Liver (tissue), 7 donors: ENCODE measurements at regions not wholly inside any gene's neighbourhood (a gene's known extent, or its start where the extent isn't known, plus 50 kb on each side); places are given as distances from the start of the nearest gene placed in this dataset.

Experiments
- DNase-seq: peaks from one replicate; pipeline ENCODE4 v3.0.0-alpha.2; 2017; ENCODE audit warnings: low spot score
- H3K27ac ChIP-seq, 2 donors: one replicate each; pipeline ENCODE4 v1.7.0; 2013; ENCODE audit warnings: inconsistent platforms in 2 of 2, low read length in 2 of 2, control low read depth in 1 of 2, low read depth in 1 of 2, mild to moderate bottlenecking in 1 of 2
- H3K27me3 ChIP-seq, 4 donors: one replicate each; pipeline versions ENCODE4 v1.6.1 to v1.7.0; 2013; ENCODE audit warnings: low read length in 3 of 4, inconsistent platforms in 1 of 4, mild to moderate bottlenecking in 1 of 4, moderate library complexity in 1 of 4; ENCODE audit not compliant: control insufficient read depth in 4 of 4, insufficient read depth in 4 of 4
- H3K36me3 ChIP-seq, 4 donors: one replicate each; pipeline versions ENCODE4 v1.6.1 to v1.7.0; 2013; ENCODE audit warnings: low read length in 3 of 4, mild to moderate bottlenecking in 3 of 4, low read depth in 1 of 4, moderate library complexity in 1 of 4; ENCODE audit not compliant: control insufficient read depth in 4 of 4, insufficient read depth in 3 of 4
- H3K4me1 ChIP-seq, 4 donors: one replicate each; pipeline versions ENCODE4 v1.6.1 to v1.7.0; 2013; ENCODE audit warnings: low read length in 3 of 4, mild to moderate bottlenecking in 3 of 4, moderate library complexity in 1 of 4; ENCODE audit not compliant: control insufficient read depth in 4 of 4, insufficient read depth in 4 of 4
- H3K4me3 ChIP-seq, 3 donors: one replicate each; pipeline versions ENCODE4 v1.6.1 to v1.7.0; 2013; ENCODE audit warnings: low read length in 3 of 3, control low read depth in 1 of 3, low read depth in 1 of 3, mild to moderate bottlenecking in 1 of 3
- H3K9ac ChIP-seq, 2 donors: one replicate each; pipeline ENCODE4 v1.7.0; 2013; ENCODE audit warnings: low read length in 2 of 2, mild to moderate bottlenecking in 2 of 2, moderate library complexity in 2 of 2, control low read depth in 1 of 2, low read depth in 1 of 2
- H3K9me3 ChIP-seq, 4 donors: one replicate each; pipeline versions ENCODE4 v1.6.1 to v1.7.0; 2013; ENCODE audit warnings: low read length in 3 of 4; ENCODE audit not compliant: control insufficient read depth in 4 of 4
- EGR1 ChIP-seq, 2 donors: IDR thresholded peaks; 2 replicates each; pipeline ENCODE4 v1.6.1; 2016 to 2018; ENCODE audit warnings: antibody characterized with exemption in 2 of 2, low read depth in 2 of 2
- FOXA2 ChIP-seq: IDR thresholded peaks from 2 replicates; pipeline ENCODE4 v1.6.1; 2016; ENCODE audit warnings: antibody characterized with exemption
- GABPA ChIP-seq, 2 donors: IDR thresholded peaks in 1 of 2; conservative IDR thresholded peaks in 1 of 2; 2 replicates each; pipeline ENCODE4 v1.6.1; 2016; ENCODE audit warnings: antibody characterized with exemption in 2 of 2, mild to moderate bottlenecking in 1 of 2, moderate library complexity in 1 of 2
- HNF4A ChIP-seq, 2 donors: conservative IDR thresholded peaks; 2 replicates each; pipeline ENCODE4 v1.6.1; 2016; ENCODE audit warnings: antibody characterized with exemption in 2 of 2, mild to moderate bottlenecking in 2 of 2
- JUND ChIP-seq, 2 donors: IDR thresholded peaks; 2 replicates each; pipeline ENCODE4 v1.6.1; 2016; ENCODE audit warnings: antibody characterized with exemption in 2 of 2
- NR2F2 ChIP-seq: IDR thresholded peaks from 2 replicates; pipeline ENCODE4 v1.6.1; 2016; ENCODE audit warnings: antibody characterized with exemption
- RAD21 ChIP-seq, 2 donors: IDR thresholded peaks; 2 replicates each; pipeline ENCODE4 v1.6.1; 2016; ENCODE audit warnings: antibody characterized with exemption in 2 of 2, mild to moderate bottlenecking in 2 of 2
- RXRA ChIP-seq, 2 donors: IDR thresholded peaks; 2 replicates each; pipeline ENCODE4 v1.6.1; 2017 to 2018; ENCODE audit warnings: antibody characterized with exemption in 2 of 2, mild to moderate bottlenecking in 1 of 2
- SP1 ChIP-seq: IDR thresholded peaks from 2 replicates; pipeline ENCODE4 v1.6.1; 2018; ENCODE audit warnings: antibody characterized with exemption, mild to moderate bottlenecking
- TAF1 ChIP-seq: conservative IDR thresholded peaks from 2 replicates; pipeline ENCODE4 v1.6.1; 2016; ENCODE audit warnings: antibody characterized with exemption, mild to moderate bottlenecking
- YY1 ChIP-seq: IDR thresholded peaks from 2 replicates; pipeline ENCODE4 v1.6.1; 2016; ENCODE audit warnings: antibody characterized with exemption, mild to moderate bottlenecking
- WGBS: extraction: QIAGEN DNeasy Blood & Tissue Kit; methylation state at CpG from one replicate; pipeline ENCODE4 v1.1.7; 2013; 5-methylcytosine and 5-hydroxymethylcytosine counted together
- TF ChIP-seq, protein P1 (sequence below): IDR thresholded peaks from 2 replicates; pipeline ENCODE4 v1.6.1; 2016; ENCODE audit warnings: antibody characterized with exemption
- TF ChIP-seq, protein P2 (sequence below): IDR thresholded peaks from 2 replicates; pipeline ENCODE4 v1.6.1; 2016; ENCODE audit warnings: antibody characterized with exemption
- TF ChIP-seq, protein P3 (sequence below): IDR thresholded peaks from 2 replicates; pipeline ENCODE4 v1.6.1; 2016; ENCODE audit warnings: antibody characterized with exemption
- TF ChIP-seq, protein P4 (sequence below): IDR thresholded peaks from 2 replicates; pipeline ENCODE4 v1.6.1; 2016; ENCODE audit warnings: antibody characterized with exemption, mild to moderate bottlenecking
- donor health status: healthy.
- donor health status: healthy.
- donor health status: healthy.
- donor health status: healthy.

DNA sequence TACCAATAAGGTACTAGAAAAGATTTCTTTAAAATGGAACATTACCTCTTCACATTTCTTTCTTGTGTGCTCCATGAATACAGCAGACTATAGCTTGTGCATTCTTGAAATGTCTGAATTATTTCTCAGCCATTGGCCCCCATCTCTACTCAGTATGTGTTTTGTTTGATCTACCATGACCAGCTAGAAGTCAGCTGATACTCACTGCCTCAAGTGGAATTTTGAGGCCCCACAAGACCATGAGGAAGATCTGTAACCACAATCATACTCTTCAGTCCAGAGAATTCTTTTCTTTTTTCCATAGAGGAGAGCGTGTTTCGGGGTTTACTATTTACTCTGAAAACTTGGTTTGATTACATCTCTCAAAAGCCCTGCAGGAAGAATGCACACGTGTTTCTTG, 319.1 kb downstream of the TOX3 start:
- 89% methylated on average over 3 of the region's 3 CpGs for WGBS
- no peaks in the 10 kb centered on the region for H3K27me3 ChIP-seq
- TF ChIP-seq GABPA (IDR thresholded peaks at IDR 0.05 in 1 of 2, conservative IDR thresholded peaks at IDR 0.05 in 1 of 2): no peak
- TF ChIP-seq, protein P1, sequence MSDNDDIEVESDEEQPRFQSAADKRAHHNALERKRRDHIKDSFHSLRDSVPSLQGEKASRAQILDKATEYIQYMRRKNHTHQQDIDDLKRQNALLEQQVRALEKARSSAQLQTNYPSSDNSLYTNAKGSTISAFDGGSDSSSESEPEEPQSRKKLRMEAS: no peak
- TF ChIP-seq TAF1: no peak
- TF ChIP-seq, protein P2, sequence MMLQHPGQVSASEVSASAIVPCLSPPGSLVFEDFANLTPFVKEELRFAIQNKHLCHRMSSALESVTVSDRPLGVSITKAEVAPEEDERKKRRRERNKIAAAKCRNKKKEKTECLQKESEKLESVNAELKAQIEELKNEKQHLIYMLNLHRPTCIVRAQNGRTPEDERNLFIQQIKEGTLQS: no peak
- no peak for TF ChIP-seq JUND (IDR thresholded peaks at IDR 0.05)
- TF ChIP-seq EGR1 (IDR thresholded peaks at IDR 0.05; ENCODE audit: low read depth in 2 of 2): no peak
- TF ChIP-seq, protein P3, sequence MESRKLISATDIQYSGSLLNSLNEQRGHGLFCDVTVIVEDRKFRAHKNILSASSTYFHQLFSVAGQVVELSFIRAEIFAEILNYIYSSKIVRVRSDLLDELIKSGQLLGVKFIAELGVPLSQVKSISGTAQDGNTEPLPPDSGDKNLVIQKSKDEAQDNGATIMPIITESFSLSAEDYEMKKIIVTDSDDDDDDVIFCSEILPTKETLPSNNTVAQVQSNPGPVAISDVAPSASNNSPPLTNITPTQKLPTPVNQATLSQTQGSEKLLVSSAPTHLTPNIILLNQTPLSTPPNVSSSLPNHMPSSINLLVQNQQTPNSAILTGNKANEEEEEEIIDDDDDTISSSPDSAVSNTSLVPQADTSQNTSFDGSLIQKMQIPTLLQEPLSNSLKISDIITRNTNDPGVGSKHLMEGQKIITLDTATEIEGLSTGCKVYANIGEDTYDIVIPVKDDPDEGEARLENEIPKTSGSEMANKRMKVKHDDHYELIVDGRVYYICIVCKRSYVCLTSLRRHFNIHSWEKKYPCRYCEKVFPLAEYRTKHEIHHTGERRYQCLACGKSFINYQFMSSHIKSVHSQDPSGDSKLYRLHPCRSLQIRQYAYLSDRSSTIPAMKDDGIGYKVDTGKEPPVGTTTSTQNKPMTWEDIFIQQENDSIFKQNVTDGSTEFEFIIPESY: no peak
- TF ChIP-seq RAD21 (IDR thresholded peaks at IDR 0.05): no peak
- no peak for TF ChIP-seq HNF4A (conservative IDR thresholded peaks at IDR 0.05)
- no peak for TF ChIP-seq YY1
- no peak for TF ChIP-seq RXRA (IDR thresholded peaks at IDR 0.05)
- no peak for TF ChIP-seq SP1
- no peak for TF ChIP-seq FOXA2
- no peak for TF ChIP-seq NR2F2
- no peak for DNase-seq
- no peaks in the 10 kb centered on the region for H3K4me1 ChIP-seq
- no peak overlapping the region for H3K27ac ChIP-seq
- H3K9me3 ChIP-seq: no peaks in the 10 kb centered on the region
- no peak overlapping the region for H3K9ac ChIP-seq
- no peaks in the 10 kb centered on the region for H3K36me3 ChIP-seq
- H3K4me3 ChIP-seq: no peak overlapping the region

DNA sequence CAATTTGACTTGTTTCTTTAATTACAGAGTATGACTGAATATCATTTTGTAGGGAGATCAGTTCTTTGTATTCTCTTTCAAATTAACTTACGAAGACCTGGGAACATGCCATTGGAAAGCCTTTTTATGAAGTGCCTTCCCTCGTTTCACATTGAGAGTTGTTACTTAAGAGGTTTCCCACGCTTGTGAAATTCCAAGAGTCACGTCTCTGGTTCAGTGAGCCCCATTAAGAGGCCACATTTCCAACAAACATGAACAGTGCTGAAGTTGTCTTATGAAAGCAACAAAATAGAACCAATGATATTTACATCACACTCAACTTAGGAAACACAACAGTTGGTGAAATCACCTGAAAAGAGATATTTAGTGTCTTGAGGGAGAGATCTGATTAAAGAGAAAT, 334.1 kb downstream of the TOX3 start:
- WGBS: 87% methylated on average over 4 of the region's 4 CpGs
- no peak overlapping the region for H3K4me3 ChIP-seq
- TF ChIP-seq EGR1 (IDR thresholded peaks at IDR 0.05; ENCODE audit: low read depth in 2 of 2) (no peak), YY1 (no peak), FOXA2 (no peak), GABPA (IDR thresholded peaks at IDR 0.05 in 1 of 2, conservative IDR thresholded peaks at IDR 0.05 in 1 of 2) (no peak), RXRA (IDR thresholded peaks at IDR 0.05) (no peak)
- TF ChIP-seq, protein P3: no peak
- TF ChIP-seq, protein P2: no peak
- TF ChIP-seq, protein P1: no peak
- TF ChIP-seq, protein P4, sequence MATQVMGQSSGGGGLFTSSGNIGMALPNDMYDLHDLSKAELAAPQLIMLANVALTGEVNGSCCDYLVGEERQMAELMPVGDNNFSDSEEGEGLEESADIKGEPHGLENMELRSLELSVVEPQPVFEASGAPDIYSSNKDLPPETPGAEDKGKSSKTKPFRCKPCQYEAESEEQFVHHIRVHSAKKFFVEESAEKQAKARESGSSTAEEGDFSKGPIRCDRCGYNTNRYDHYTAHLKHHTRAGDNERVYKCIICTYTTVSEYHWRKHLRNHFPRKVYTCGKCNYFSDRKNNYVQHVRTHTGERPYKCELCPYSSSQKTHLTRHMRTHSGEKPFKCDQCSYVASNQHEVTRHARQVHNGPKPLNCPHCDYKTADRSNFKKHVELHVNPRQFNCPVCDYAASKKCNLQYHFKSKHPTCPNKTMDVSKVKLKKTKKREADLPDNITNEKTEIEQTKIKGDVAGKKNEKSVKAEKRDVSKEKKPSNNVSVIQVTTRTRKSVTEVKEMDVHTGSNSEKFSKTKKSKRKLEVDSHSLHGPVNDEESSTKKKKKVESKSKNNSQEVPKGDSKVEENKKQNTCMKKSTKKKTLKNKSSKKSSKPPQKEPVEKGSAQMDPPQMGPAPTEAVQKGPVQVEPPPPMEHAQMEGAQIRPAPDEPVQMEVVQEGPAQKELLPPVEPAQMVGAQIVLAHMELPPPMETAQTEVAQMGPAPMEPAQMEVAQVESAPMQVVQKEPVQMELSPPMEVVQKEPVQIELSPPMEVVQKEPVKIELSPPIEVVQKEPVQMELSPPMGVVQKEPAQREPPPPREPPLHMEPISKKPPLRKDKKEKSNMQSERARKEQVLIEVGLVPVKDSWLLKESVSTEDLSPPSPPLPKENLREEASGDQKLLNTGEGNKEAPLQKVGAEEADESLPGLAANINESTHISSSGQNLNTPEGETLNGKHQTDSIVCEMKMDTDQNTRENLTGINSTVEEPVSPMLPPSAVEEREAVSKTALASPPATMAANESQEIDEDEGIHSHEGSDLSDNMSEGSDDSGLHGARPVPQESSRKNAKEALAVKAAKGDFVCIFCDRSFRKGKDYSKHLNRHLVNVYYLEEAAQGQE: no peak
- no peaks in the 10 kb centered on the region for H3K27me3 ChIP-seq
- H3K36me3 ChIP-seq: no peaks in the 10 kb centered on the region
- H3K9ac ChIP-seq: no peak overlapping the region
- no peaks in the 10 kb centered on the region for H3K4me1 ChIP-seq
- H3K9me3 ChIP-seq: no peaks in the 10 kb centered on the region
- H3K27ac ChIP-seq: no peak overlapping the region
- no peak for DNase-seq
